Esophagus squamous epithelium (tissue), 5 donors: ENCODE measurements at regions not wholly inside any gene's neighbourhood (a gene's known extent, or its start where the extent isn't known, plus 50 kb on each side); places are given as distances from the start of the nearest gene placed in this dataset.

Source experiments
- DNase-seq: peaks from one replicate; lab custom pipeline; 2025; lab: John Stamatoyannopoulos, UW
- H3K27ac ChIP-seq, 4 donors: fragments of 200-600 bp; sonication (generic); one replicate each; pipeline ENCODE4 v1.5.1; 2016 to 2019; ENCODE audit warnings: mild to moderate bottlenecking in 1 of 4
- H3K27me3 ChIP-seq, 4 donors: fragments of 200-600 bp; sonication (generic); 1 replicate in 3 of 4; 2 replicates in 1 of 4; pipeline versions ENCODE4 v1.5.1 to v1.6.0; 2017 to 2021; ENCODE audit warnings: antibody characterized with exemption in 1 of 4
- H3K36me3 ChIP-seq, 3 donors: fragments of 200-600 bp; sonication (generic); one replicate each; pipeline ENCODE4 v1.5.1; 2016 to 2019
- H3K4me1 ChIP-seq, 3 donors: fragments of 200-600 bp; sonication (generic); one replicate each; pipeline ENCODE4 v1.5.1; 2017 to 2019
- H3K4me3 ChIP-seq, 4 donors: fragments of 200-600 bp; sonication (generic); 1 replicate in 3 of 4; 2 replicates in 1 of 4; pipeline ENCODE4 v1.5.1; 2016 to 2019; ENCODE audit warnings: mild to moderate bottlenecking in 2 of 4, moderate library complexity in 1 of 4
- H3K9me3 ChIP-seq, 3 donors: fragments of 200-600 bp; sonication (generic); one replicate each; pipeline ENCODE4 v1.5.1; 2016 to 2019
- POLR2A ChIP-seq, 4 donors: fragments of 450-650 bp; IDR thresholded peaks; one replicate each; pipeline ENCODE4 v1.6.1; 2017; ENCODE audit warnings: antibody characterized with exemption in 4 of 4, mild to moderate bottlenecking in 4 of 4, moderate library complexity in 3 of 4
- WGBS, 2 donors: methylation state at CpG; one replicate each; pipeline ENCODE4 v1.1.5; 2018; 5-methylcytosine and 5-hydroxymethylcytosine counted together
- intact Hi-C: fragments of 100-400 bp; cut with DNase I; formaldehyde crosslinking; loops from one replicate; pipeline ENCODE4 v1.15.0; 2022
- TF ChIP-seq, protein P1 (sequence below), 6 experiments: fragments of 450-650 bp in 4 of 6; fragments of 200-600 bp in 2 of 6; sonication (generic) in 2 of 6; IDR thresholded peaks; one replicate each; pipeline ENCODE4 v1.5.1; 2016 to 2019; ENCODE audit warnings: antibody characterized with exemption in 6 of 6, mild to moderate bottlenecking in 4 of 6, moderate library complexity in 4 of 6
- donor health status: DM: yes; HTN: yes; CAD: no.

DNA sequence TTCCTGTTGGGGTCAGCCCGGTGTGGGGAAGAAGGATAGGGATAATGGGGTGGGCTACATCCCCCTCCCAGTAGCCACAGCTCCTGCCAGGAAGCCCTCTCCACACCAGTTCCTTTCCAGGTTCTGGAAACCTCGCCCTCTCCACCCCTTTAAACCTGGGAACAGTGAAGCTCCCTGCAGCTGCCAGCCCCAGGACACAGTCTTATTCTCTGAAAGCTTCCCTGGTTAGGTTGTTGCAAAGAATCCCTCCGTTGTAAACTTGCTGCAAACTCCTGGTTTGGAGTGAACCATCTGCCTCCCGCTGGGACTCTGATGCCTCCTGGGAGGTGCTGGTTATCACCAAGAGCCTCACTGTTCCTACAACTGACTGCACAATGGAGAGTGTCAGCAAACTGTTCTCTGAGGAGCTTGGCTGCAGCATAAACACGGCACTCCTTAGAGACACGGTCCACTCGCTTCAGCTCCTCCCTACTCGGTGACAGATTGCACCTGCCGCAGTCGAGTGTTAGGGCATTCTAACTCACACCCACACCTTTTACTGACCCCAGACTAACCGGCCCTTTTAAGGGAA lies 261.8 kb upstream of the RAB6C start:
- H3K36me3 ChIP-seq = no peaks in the 10 kb centered on the region
- peaks cover 0 to 5% (median 0%) of the 10 kb centered on the region in 4 donors for H3K27me3 ChIP-seq
- H3K4me1 ChIP-seq = peaks cover 0 to 40% (median 0%) of the 10 kb centered on the region in 3 donors
- peak overlapping the region in 3 of 4 donors; percentile 69 to 84 (median 73) for H3K27ac ChIP-seq
- no peaks in the 10 kb centered on the region for H3K9me3 ChIP-seq
- H3K4me3 ChIP-seq = no peak overlapping the region
- WGBS, 2 donors = 39 to 46% methylated on average over 9 to 11 of the region's 11 CpGs
- TF ChIP-seq POLR2A (IDR thresholded peaks at IDR 0.05) = no peak
- TF ChIP-seq, protein P1, sequence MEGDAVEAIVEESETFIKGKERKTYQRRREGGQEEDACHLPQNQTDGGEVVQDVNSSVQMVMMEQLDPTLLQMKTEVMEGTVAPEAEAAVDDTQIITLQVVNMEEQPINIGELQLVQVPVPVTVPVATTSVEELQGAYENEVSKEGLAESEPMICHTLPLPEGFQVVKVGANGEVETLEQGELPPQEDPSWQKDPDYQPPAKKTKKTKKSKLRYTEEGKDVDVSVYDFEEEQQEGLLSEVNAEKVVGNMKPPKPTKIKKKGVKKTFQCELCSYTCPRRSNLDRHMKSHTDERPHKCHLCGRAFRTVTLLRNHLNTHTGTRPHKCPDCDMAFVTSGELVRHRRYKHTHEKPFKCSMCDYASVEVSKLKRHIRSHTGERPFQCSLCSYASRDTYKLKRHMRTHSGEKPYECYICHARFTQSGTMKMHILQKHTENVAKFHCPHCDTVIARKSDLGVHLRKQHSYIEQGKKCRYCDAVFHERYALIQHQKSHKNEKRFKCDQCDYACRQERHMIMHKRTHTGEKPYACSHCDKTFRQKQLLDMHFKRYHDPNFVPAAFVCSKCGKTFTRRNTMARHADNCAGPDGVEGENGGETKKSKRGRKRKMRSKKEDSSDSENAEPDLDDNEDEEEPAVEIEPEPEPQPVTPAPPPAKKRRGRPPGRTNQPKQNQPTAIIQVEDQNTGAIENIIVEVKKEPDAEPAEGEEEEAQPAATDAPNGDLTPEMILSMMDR (IDR thresholded peaks at IDR 0.05) = no peak
- DNase-seq = no peak
- intact Hi-C loops = no loop called here

GRCh38 chr2:129719335-129719734 lies 260.1 kb upstream of the RAB6C start:
- Histone ChIP-seq H3K36me3 (no peaks in the 10 kb centered on the region), H3K9me3 (no peaks in the 10 kb centered on the region), H3K27me3 (peaks cover 0 to 5% (median 0%) of the 10 kb centered on the region in 4 donors), H3K27ac (no peak overlapping the region), H3K4me3 (no peak overlapping the region), H3K4me1 (peaks cover 0 to 39% (median 0%) of the 10 kb centered on the region in 3 donors)
- intact Hi-C loops = no loop called here
- no peak for DNase-seq
- no peak for TF ChIP-seq POLR2A (IDR thresholded peaks at IDR 0.05)
- TF ChIP-seq, protein P1 (IDR thresholded peaks at IDR 0.05) = no peak
- WGBS, 2 donors = 57 to 78% methylated on average over 3 of the region's 3 CpGs

- WGBS, 2 donors = 79 to 88% methylated on average over 5 to 6 of the region's 6 CpGs
- no peak overlapping the region for H3K27ac ChIP-seq
- peaks cover 0 to 5% (median 0%) of the 10 kb centered on the region in 4 donors for H3K27me3 ChIP-seq
- no peak for TF ChIP-seq POLR2A (IDR thresholded peaks at IDR 0.05)
- TF ChIP-seq, protein P1 (IDR thresholded peaks at IDR 0.05) = no peak
- intact Hi-C loops = no loop called here
- H3K4me3 ChIP-seq = no peak overlapping the region
- H3K9me3 ChIP-seq = no peaks in the 10 kb centered on the region
- DNase-seq = no peak
- no peaks in the 10 kb centered on the region for H3K36me3 ChIP-seq
- H3K4me1 ChIP-seq = peaks cover 0 to 39% (median 0%) of the 10 kb centered on the region in 3 donors
Observed at GRCh38 chr2:129720360-129720759, 259.1 kb upstream of the RAB6C start.

DNA sequence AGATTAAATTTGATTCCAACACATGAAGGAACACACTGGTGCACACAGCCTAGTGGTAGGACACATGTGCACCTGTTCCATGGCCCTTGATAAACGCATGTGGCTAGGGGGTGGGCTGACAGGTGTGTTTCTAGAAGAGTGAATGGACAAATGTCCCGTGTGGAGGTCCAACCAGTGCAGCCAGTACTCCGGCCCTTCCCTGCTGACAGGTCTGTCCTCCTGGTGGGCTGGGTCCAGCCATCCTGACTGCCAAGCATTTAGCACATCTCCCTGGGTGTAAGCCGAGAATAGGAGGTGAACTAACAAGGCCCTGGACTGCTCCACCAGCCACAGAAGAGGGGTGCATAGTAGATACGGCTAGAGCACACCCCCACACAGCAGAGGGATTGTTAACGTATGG lies 258.7 kb upstream of the RAB6C start:
- H3K36me3 ChIP-seq = no peaks in the 10 kb centered on the region
- H3K27me3 ChIP-seq = peaks cover 0 to 5% (median 0%) of the 10 kb centered on the region in 4 donors
- no peaks in the 10 kb centered on the region for H3K9me3 ChIP-seq
- H3K4me1 ChIP-seq = peaks cover 0 to 35% (median 0%) of the 10 kb centered on the region in 3 donors
- WGBS, 2 donors = 70 to 77% methylated on average over 5 to 6 of the region's 6 CpGs
- no peak overlapping the region for H3K27ac ChIP-seq
- H3K4me3 ChIP-seq = no peak overlapping the region
- no peak for DNase-seq
- intact Hi-C loops = no loop called here
- TF ChIP-seq, protein P1 (IDR thresholded peaks at IDR 0.05) = no peak
- TF ChIP-seq POLR2A (IDR thresholded peaks at IDR 0.05) = no peak

DNA sequence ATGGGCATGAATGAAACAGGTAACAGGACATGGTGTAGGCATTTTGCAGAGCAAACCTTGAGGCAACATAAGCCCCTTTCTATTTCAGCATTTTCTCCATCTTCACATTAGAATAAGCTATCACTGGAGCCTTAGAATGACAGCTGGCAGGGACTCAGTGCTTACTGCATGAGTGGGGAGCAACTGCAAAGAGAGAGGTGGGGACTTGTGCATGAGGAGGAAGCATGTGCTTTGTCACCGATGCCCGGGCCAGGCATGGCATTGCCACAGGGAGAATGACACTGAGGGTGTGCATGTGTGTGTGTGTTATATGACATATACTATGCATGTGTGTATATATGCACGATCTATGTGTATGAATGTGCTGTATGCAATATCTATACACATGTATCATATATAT lies 258.2 kb upstream of the RAB6C start:
- intact Hi-C loops = no loop called here
- WGBS, 2 donors = 76 to 93% methylated on average over 3 of the region's 3 CpGs

More for the DNA sequence above, 258.2 kb upstream of the RAB6C start:
- no peak for TF ChIP-seq POLR2A (IDR thresholded peaks at IDR 0.05)
- TF ChIP-seq, protein P1 (IDR thresholded peaks at IDR 0.05) = no peak
- Histone ChIP-seq H3K4me1 (peaks cover 0 to 30% (median 0%) of the 10 kb centered on the region in 3 donors), H3K9me3 (no peaks in the 10 kb centered on the region), H3K4me3 (no peak overlapping the region), H3K27ac (no peak overlapping the region), H3K27me3 (peaks cover 0 to 5% (median 0%) of the 10 kb centered on the region in 4 donors), H3K36me3 (no peaks in the 10 kb centered on the region)
- no peak for DNase-seq
